Caco-2 (cell line): ENCODE measurements at regions not wholly inside any gene's neighbourhood (a gene's known extent, or its start where the extent isn't known, plus 50 kb on each side); places are given as distances from the start of the nearest gene placed in this dataset.

Experiments
- BruUV-seq: library from RNA; stranded (reverse); fragments of 400-500 nt; replicated peaks from 2 replicates; lab custom pipeline; 2021; lab: Mats Ljungman, UMichigan
- CTCF ChIA-PET: fragments of 300-600 bp; sonication (Branson Sonifier 250); formaldehyde crosslinking; loops from one replicate; lab custom pipeline; 2022; ENCODE audit warnings: antibody characterized with exemption; lab: Charles Lee
- POLR2A ChIA-PET: fragments of 300-600 bp; sonication (Branson Sonifier 250); formaldehyde crosslinking; loops from one replicate; lab custom pipeline; 2022; ENCODE audit warnings: antibody characterized with exemption; lab: Charles Lee
- DNase-seq, 2 experiments: peaks; one replicate each; pipeline versions ENCODE4 v3.0.0 to v3.0.0-alpha.2; 2020 to 2022
- H3K27me3 ChIP-seq: replicated peaks from 2 replicates; pipeline ENCODE4 v1.6.0; 2011; ENCODE audit warnings: low read length; ENCODE audit not compliant: control insufficient read depth, insufficient read depth
- H3K36me3 ChIP-seq: 2 replicates; pipeline ENCODE4 v1.5.1; 2011; ENCODE audit warnings: low read length; ENCODE audit not compliant: control insufficient read depth, insufficient read depth
- H3K4me1 ChIP-seq: fragments of 250-450 bp; sonication (Bioruptor Pico); 2 replicates; pipeline ENCODE4 v1.5.1; 2020; ENCODE audit warnings: mild to moderate bottlenecking
- H3K4me3 ChIP-seq: 2 replicates; pipeline ENCODE4 v1.5.1; 2011; ENCODE audit warnings: low read depth, mild to moderate bottlenecking, control low read depth, low read length
- H3K9me3 ChIP-seq: fragments of 250-450 bp; sonication (Bioruptor Pico); 2 replicates; pipeline ENCODE4 v1.5.1; 2020; ENCODE audit warnings: mild to moderate bottlenecking, moderate library complexity
- H3K27ac Mint-ChIP-seq: one replicate; pipeline ENCODE4 v1.8.0; 2022; ENCODE audit warnings: mixed read lengths; ENCODE audit not compliant: unreplicated experiment
- H3K27me3 Mint-ChIP-seq: one replicate; pipeline ENCODE4 v1.8.0; 2022; ENCODE audit warnings: mixed read lengths; ENCODE audit not compliant: insufficient read depth, unreplicated experiment
- H3K36me3 Mint-ChIP-seq: one replicate; pipeline ENCODE4 v1.8.0; 2022; ENCODE audit warnings: mild to moderate bottlenecking, mixed read lengths; ENCODE audit not compliant: insufficient read depth, unreplicated experiment
- H3K4me1 Mint-ChIP-seq: one replicate; pipeline ENCODE4 v1.8.0; 2022; ENCODE audit warnings: low read depth, mixed read lengths; ENCODE audit not compliant: unreplicated experiment
- H3K4me3 Mint-ChIP-seq: one replicate; pipeline ENCODE4 v1.8.0; 2022; ENCODE audit warnings: mild to moderate bottlenecking, moderate library complexity, mixed read lengths; ENCODE audit not compliant: unreplicated experiment
- H3K9me3 Mint-ChIP-seq: one replicate; pipeline ENCODE4 v1.8.0; 2022; ENCODE audit warnings: mixed read lengths; ENCODE audit not compliant: unreplicated experiment
- CTCF ChIP-seq, 2 experiments: fragments of 200-600 bp in 1 of 2; IDR thresholded peaks; 1 replicate in 1 of 2; 2 replicates in 1 of 2; pipeline versions ENCODE4 v1.5.1 to v1.8.0; 2011 to 2022; ENCODE audit warnings: antibody characterized with exemption in 1 of 2, control low read depth in 1 of 2, inconsistent platforms in 1 of 2, low read depth in 1 of 2, low read length in 1 of 2, mild to moderate bottlenecking in 1 of 2, moderate library complexity in 1 of 2; ENCODE audit not compliant: insufficient read depth in 1 of 2, severe bottlenecking in 1 of 2, unreplicated experiment in 1 of 2
- intact Hi-C: fragments of 100-400 bp; cut with micrococcal nuclease; formaldehyde crosslinking; loops from one replicate; pipeline ENCODE4 v1.10.0; 2022; ENCODE audit not compliant: unreplicated experiment

DNA sequence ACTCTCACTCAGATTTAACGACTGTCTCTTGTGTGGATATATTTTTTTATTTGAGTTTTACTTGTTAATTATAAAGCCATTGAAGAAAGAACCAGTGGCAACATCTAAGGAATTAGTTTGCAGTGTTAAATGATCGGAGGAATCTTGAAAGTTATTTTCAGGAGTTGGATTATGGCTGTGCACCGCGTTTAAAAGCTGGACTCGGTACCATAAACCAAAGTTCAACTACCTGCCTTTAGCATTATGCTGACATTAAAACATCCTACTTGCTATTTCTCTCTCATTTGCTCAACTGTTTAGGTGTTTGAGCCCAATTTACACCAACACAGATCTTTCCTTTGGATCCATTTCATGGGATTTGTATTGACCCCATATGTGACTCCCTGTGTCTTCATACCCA, 289.4 kb upstream of the SASH1 start:
- POLR2A ChIA-PET = no interaction called here
- Histone ChIP-seq H3K4me1 (no peaks in the 10 kb centered on the region), H3K9me3 (peaks cover 6% of the 10 kb centered on the region; the same call in 1 of the 2 replicates), H3K4me3 (no peak overlapping the region), H3K27me3 (no peaks in the 10 kb centered on the region), H3K36me3 (no peaks in the 10 kb centered on the region)
- TF ChIP-seq CTCF (IDR thresholded peaks at IDR 0.05; ENCODE audit: insufficient read depth in 1 of 2, low read depth in 1 of 2, low read length in 1 of 2, severe bottlenecking in 1 of 2, unreplicated experiment in 1 of 2) = no peak
- no peaks in the 10 kb centered on the region for H3K36me3 Mint-ChIP-seq
- no peak overlapping the region for H3K27ac Mint-ChIP-seq
- no peaks in the 10 kb centered on the region for H3K4me1 Mint-ChIP-seq
- CTCF ChIA-PET = no interaction called here
- no peak overlapping the region for H3K4me3 Mint-ChIP-seq
- H3K27me3 Mint-ChIP-seq = no peaks in the 10 kb centered on the region
- DNase-seq = no peak
- intact Hi-C loops = no loop called here
- no TSS peak for BruUV-seq
- peaks cover 24% of the 10 kb centered on the region for H3K9me3 Mint-ChIP-seq

DNA sequence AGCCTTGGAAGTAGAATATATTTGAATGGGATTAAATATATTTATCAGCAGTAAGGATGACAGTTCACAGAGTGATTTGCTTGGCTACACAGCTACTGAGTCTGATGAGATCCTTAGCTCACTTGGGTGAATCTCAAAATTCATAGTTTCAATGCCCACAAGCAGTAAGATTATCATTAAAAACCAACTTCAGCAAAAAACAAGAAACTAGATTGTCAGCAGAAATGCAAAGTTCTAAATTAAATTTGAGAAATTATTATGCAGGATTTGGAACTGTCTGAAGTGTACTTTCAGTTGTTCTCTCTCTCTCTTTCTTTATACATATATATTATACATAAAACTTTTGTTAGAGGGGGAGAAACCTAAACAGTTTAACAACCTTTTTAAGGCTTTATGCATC, 288.8 kb upstream of the SASH1 start:
- Mint-ChIP-seq H3K36me3 (no peaks in the 10 kb centered on the region), H3K4me3 (no peak overlapping the region), H3K27me3 (no peaks in the 10 kb centered on the region), H3K4me1 (no peaks in the 10 kb centered on the region), H3K27ac (no peak overlapping the region), H3K9me3 (peaks cover 27% of the 10 kb centered on the region)
- Histone ChIP-seq H3K4me1 (no peaks in the 10 kb centered on the region), H3K4me3 (no peak overlapping the region), H3K9me3 (peaks cover 7% of the 10 kb centered on the region; the same call in 1 of the 2 replicates), H3K27me3 (no peaks in the 10 kb centered on the region), H3K36me3 (no peaks in the 10 kb centered on the region)
- no peak for TF ChIP-seq CTCF (IDR thresholded peaks at IDR 0.05; ENCODE audit: insufficient read depth in 1 of 2, low read depth in 1 of 2, low read length in 1 of 2, severe bottlenecking in 1 of 2, unreplicated experiment in 1 of 2)
- CTCF ChIA-PET = no interaction called here
- BruUV-seq = no TSS peak
- no peak for DNase-seq
- intact Hi-C loops = no loop called here
- POLR2A ChIA-PET = no interaction called here

DNA sequence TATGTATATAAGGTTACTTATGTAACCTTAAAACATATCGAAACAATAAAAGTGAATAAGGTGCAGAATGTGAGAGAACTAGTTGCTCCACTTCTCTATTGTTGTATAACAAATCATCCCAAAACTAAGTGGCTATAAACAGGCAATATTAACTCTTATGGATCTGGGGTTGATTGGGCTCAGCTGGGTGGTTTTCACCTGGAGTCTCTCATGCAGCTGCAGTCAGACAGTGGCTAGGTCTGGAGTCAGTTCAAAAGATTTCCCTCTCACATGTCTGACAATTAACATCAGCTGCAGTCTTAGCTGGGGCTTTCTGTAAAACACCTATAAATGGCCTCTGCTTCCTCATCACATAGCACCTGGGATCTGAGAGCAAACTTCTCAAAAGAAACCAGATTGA, 288.4 kb upstream of the SASH1 start:
- BruUV-seq = no TSS peak
- Histone ChIP-seq H3K9me3 (peaks cover 7% of the 10 kb centered on the region; the same call in 1 of the 2 replicates), H3K27me3 (no peaks in the 10 kb centered on the region), H3K4me3 (no peak overlapping the region), H3K36me3 (no peaks in the 10 kb centered on the region), H3K4me1 (no peaks in the 10 kb centered on the region)
- intact Hi-C loops = no loop called here
- ChIA-PET POLR2A (no interaction called here), CTCF (no interaction called here)
- Mint-ChIP-seq H3K36me3 (no peaks in the 10 kb centered on the region), H3K4me3 (no peak overlapping the region), H3K27ac (no peak overlapping the region), H3K9me3 (peaks cover 32% of the 10 kb centered on the region), H3K4me1 (no peaks in the 10 kb centered on the region), H3K27me3 (no peaks in the 10 kb centered on the region)
- TF ChIP-seq CTCF (IDR thresholded peaks at IDR 0.05; ENCODE audit: insufficient read depth in 1 of 2, low read depth in 1 of 2, low read length in 1 of 2, severe bottlenecking in 1 of 2, unreplicated experiment in 1 of 2) = no peak
- DNase-seq = no peak
